ENCODE measurements at regions not wholly inside any gene's neighbourhood (a gene's known extent, or its start where the extent isn't known, plus 50 kb on each side); places are given as distances from the start of the nearest gene placed in this dataset.

- Histone ChIP-seq H3K27me3 (ENCODE audit: control insufficient read depth in 2 of 2, insufficient read depth in 2 of 2, low read length in 2 of 2) (peaks cover 0 to 2% of the 10 kb centered on the region in 2 experiments; a peak in 2 of 5 replicates), H2AFZ (ENCODE audit: low read depth, low read length) (no peak overlapping the region), H3K27ac (ENCODE audit: extremely low read depth, low read depth, low read length) (no peak overlapping the region), H3K4me1 (replicated peaks in 1 of 2; ENCODE audit: control insufficient read depth in 2 of 2, insufficient read depth in 2 of 2, low read length in 2 of 2) (no peaks in the 10 kb centered on the region; a peak in 1 of 5 replicates), H3K4me2 (ENCODE audit: insufficient read depth, low read length) (no peak overlapping the region), H3K9me3 (replicated peaks; ENCODE audit: control insufficient read depth, insufficient read depth, low read depth, low read length) (no peaks in the 10 kb centered on the region), H3K9me1 (ENCODE audit: control insufficient read depth, insufficient read depth, low read length) (no peaks in the 10 kb centered on the region), H3K9ac (ENCODE audit: insufficient read depth in 1 of 2, low read depth in 2 of 2, low read length in 2 of 2) (no peak overlapping the region), H3K79me2 (ENCODE audit: control insufficient read depth, insufficient read depth, low read length) (no peaks in the 10 kb centered on the region), H3K36me3 (ENCODE audit: control insufficient read depth, insufficient read depth, low read length) (no peaks in the 10 kb centered on the region), H3K4me3 (no peak overlapping the region), H4K20me1 (replicated peaks; ENCODE audit: control insufficient read depth, insufficient read depth, low read length) (no peaks in the 10 kb centered on the region)
- no TSS peak for BruUV-seq (replicated peaks)
- FAIRE-seq: no peak
- intact Hi-C loops (cut with micrococcal nuclease) (no loop called here), in situ Hi-C loops (cut with MboI) (no loop called here)
- POLR2A ChIA-PET: no interaction called here
- CTCF ChIA-PET (ENCODE audit: low intra/inter-chr PET ratio): no interaction called here
- DNase-seq (ENCODE audit: extremely low read depth in 1 of 4, low spot score in 3 of 4): no peak
- no peak for ATAC-seq
- WGBS (ENCODE audit: insufficient coverage, low coverage, missing lambda C conversion rate): 0% methylated on average over 1 of the region's 1 CpG
- TF ChIP-seq TCF3 (CRISPR knock-in tag; IDR thresholded peaks at IDR 0.05): no peak
- TF ChIP-seq KDM5B (IDR thresholded peaks at IDR 0.05; ENCODE audit: insufficient replicate concordance, low read depth, low read length): no peak
- no peak for TF ChIP-seq ZNF212 (CRISPR knock-in tag; IDR thresholded peaks at IDR 0.05)
- no peak for TF ChIP-seq NFIC (IDR thresholded peaks at IDR 0.05)
- TF ChIP-seq MYNN (IDR thresholded peaks at IDR 0.05): no peak
- no peak for TF ChIP-seq MYNN (CRISPR knock-in tag; IDR thresholded peaks at IDR 0.05)
- TF ChIP-seq MED1 (CRISPR knock-in tag; IDR thresholded peaks at IDR 0.05; ENCODE audit: borderline replicate concordance): no peak
- no peak for TF ChIP-seq E2F5 (CRISPR knock-in tag; IDR thresholded peaks at IDR 0.05)
- TF ChIP-seq TAF15 (IDR thresholded peaks at IDR 0.05; ENCODE audit: low read depth, low read length): no peak
- no peak for TF ChIP-seq BCL6 (CRISPR knock-in tag; IDR thresholded peaks at IDR 0.05)
- TF ChIP-seq ADNP (tag; IDR thresholded peaks at IDR 0.05): no peak
- no peak for TF ChIP-seq ZNF311 (CRISPR knock-in tag; IDR thresholded peaks at IDR 0.05)
- TF ChIP-seq PBX2 (CRISPR knock-in tag; IDR thresholded peaks at IDR 0.05; ENCODE audit: low read depth): no peak
- TF ChIP-seq PBX2 (tag; conservative IDR thresholded peaks at IDR 0.05; ENCODE audit: low read depth): no peak
- TF ChIP-seq SIN3A (IDR thresholded peaks at IDR 0.05; ENCODE audit: borderline replicate concordance in 2 of 2, control insufficient read depth in 1 of 2, low read depth in 2 of 2, low read length in 2 of 2): no peak
- no peak for TF ChIP-seq CBFA2T2 (conservative IDR thresholded peaks at IDR 0.05)
- no peak for TF ChIP-seq E2F6 (IDR thresholded peaks at IDR 0.05; ENCODE audit: borderline replicate concordance in 1 of 2, extremely low read depth in 1 of 2, insufficient read depth in 1 of 2, insufficient read length in 1 of 2, low read depth in 1 of 2, low read length in 1 of 2, poor library complexity in 1 of 2, severe bottlenecking in 1 of 2)
- no peak for TF ChIP-seq FOXP4 (CRISPR knock-in tag; IDR thresholded peaks at IDR 0.05; ENCODE audit: borderline replicate concordance)
These were observed 52.3 kb upstream of the FNDC3A start for GRCh38 chr13:48923376-48923775.

Data from K562 (cell line).